ENCODE measurements at regions not wholly inside any gene's neighbourhood (a gene's known extent, or its start where the extent isn't known, plus 50 kb on each side); places are given as distances from the start of the nearest gene placed in this dataset.

DNA sequence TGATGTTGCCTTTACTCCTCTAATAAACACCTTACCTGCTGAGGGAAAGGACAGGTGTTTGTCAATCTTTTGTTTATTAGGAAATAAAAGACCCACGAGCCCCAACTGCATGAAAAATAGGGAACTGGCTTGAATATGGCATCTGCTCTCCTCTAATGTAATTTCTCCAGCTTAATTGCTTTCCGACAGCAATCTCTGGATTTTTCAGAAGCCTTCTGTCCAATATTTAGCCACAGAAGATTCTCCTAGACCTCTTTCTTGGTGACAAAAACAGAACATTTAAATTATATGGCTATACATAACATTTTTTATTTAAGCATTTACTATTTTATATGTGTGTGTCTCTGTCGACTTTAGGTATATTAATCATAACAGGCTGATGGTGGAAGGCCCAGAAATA is 317.4 kb upstream of the ADARB2 start:
- H3K27me3 Mint-ChIP-seq: no peaks in the 10 kb centered on the region
- no peak overlapping the region for H3K27ac Mint-ChIP-seq
- no peak overlapping the region for H3K4me3 Mint-ChIP-seq (ENCODE audit: low read depth)
- TF ChIP-seq, protein P1, sequence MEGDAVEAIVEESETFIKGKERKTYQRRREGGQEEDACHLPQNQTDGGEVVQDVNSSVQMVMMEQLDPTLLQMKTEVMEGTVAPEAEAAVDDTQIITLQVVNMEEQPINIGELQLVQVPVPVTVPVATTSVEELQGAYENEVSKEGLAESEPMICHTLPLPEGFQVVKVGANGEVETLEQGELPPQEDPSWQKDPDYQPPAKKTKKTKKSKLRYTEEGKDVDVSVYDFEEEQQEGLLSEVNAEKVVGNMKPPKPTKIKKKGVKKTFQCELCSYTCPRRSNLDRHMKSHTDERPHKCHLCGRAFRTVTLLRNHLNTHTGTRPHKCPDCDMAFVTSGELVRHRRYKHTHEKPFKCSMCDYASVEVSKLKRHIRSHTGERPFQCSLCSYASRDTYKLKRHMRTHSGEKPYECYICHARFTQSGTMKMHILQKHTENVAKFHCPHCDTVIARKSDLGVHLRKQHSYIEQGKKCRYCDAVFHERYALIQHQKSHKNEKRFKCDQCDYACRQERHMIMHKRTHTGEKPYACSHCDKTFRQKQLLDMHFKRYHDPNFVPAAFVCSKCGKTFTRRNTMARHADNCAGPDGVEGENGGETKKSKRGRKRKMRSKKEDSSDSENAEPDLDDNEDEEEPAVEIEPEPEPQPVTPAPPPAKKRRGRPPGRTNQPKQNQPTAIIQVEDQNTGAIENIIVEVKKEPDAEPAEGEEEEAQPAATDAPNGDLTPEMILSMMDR (IDR thresholded peaks at IDR 0.05; ENCODE audit: unreplicated experiment): no peak
- no peaks in the 10 kb centered on the region for H3K36me3 Mint-ChIP-seq (ENCODE audit: insufficient read depth)
- no peak for DNase-seq (ENCODE audit: low spot score, unreplicated experiment)
- H3K9me3 Mint-ChIP-seq (ENCODE audit: low read depth): peaks cover 14% of the 10 kb centered on the region
- peaks cover 6% of the 10 kb centered on the region for H3K4me1 Mint-ChIP-seq (ENCODE audit: low read depth)

DNA sequence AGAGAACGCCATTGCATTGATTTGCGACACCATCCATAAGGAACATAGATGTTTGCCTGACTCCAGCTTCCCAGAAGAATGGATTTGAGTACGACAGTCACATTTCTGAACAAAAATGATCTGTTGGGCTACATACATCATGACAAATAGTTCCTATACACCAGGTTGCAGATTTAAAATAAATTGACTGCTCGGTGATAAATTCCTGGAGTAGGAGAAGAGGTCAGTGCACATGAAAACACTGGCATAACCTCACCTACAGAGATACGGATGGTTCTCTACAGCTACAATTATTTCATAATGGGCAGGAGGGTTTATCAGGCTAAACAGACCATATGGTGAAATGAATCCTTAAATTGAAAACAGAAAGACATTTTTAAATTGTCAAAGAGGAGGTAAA is 316.5 kb upstream of the ADARB2 start:
- no peaks in the 10 kb centered on the region for H3K36me3 Mint-ChIP-seq (ENCODE audit: insufficient read depth)

DNA sequence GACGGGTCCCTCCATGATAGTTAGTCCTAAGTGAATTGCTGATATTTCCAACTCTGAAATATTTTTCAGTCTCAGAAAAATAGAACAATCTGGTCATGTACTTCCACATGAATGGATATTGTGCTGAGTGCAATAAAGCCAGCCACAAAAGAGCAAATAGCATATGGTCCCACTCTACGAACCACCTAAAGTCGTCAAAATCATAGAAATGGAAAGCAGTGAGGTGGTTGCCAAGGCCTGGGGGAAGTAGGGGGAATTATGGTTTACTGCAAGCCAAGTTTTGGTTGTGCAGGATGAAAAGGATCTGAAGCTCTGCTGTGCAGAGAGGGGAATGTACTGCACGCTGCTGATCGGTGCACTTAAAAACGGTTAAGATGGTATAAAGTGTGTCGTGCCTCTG is 313.8 kb upstream of the ADARB2 start:
- no peaks in the 10 kb centered on the region for H3K36me3 Mint-ChIP-seq (ENCODE audit: insufficient read depth)
- TF ChIP-seq, protein P1 (IDR thresholded peaks at IDR 0.05; ENCODE audit: unreplicated experiment): no peak

More for the DNA sequence above, 316.5 kb upstream of the ADARB2 start:
- no peak for DNase-seq (ENCODE audit: low spot score, unreplicated experiment)
- Mint-ChIP-seq H3K27me3 (no peaks in the 10 kb centered on the region), H3K9me3 (ENCODE audit: low read depth) (peaks cover 14% of the 10 kb centered on the region), H3K4me3 (ENCODE audit: low read depth) (no peak overlapping the region), H3K27ac (no peak overlapping the region), H3K4me1 (ENCODE audit: low read depth) (peaks cover 4% of the 10 kb centered on the region)
- TF ChIP-seq, protein P1 (IDR thresholded peaks at IDR 0.05; ENCODE audit: unreplicated experiment): no peak

DNA sequence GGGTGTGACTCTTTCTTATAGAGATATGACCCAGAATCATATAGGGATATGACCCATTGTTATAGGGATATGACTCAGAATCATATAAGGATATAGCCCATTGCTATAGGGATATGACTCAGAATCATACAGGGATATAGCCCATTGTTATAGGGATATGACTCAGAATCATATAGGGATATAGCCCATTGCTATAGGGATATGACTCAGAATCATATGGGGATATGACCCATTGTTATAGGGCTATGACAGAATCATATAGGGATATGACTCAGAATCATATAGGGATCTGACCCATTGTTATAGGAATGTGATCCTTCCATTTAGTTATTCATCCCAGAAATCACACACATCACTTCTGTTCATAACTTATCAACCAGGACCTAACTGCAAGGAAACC is 312.2 kb upstream of the ADARB2 start:
- no peak overlapping the region for H3K4me3 Mint-ChIP-seq (ENCODE audit: low read depth)
- TF ChIP-seq, protein P1 (IDR thresholded peaks at IDR 0.05; ENCODE audit: unreplicated experiment): no peak
- no peaks in the 10 kb centered on the region for H3K27me3 Mint-ChIP-seq

More for the DNA sequence above, 313.8 kb upstream of the ADARB2 start:
- Mint-ChIP-seq H3K4me1 (ENCODE audit: low read depth) (peaks cover 3% of the 10 kb centered on the region), H3K27ac (no peak overlapping the region), H3K4me3 (ENCODE audit: low read depth) (no peak overlapping the region), H3K27me3 (no peaks in the 10 kb centered on the region), H3K9me3 (ENCODE audit: low read depth) (peaks cover 18% of the 10 kb centered on the region)
- DNase-seq (ENCODE audit: low spot score, unreplicated experiment): no peak

DNA sequence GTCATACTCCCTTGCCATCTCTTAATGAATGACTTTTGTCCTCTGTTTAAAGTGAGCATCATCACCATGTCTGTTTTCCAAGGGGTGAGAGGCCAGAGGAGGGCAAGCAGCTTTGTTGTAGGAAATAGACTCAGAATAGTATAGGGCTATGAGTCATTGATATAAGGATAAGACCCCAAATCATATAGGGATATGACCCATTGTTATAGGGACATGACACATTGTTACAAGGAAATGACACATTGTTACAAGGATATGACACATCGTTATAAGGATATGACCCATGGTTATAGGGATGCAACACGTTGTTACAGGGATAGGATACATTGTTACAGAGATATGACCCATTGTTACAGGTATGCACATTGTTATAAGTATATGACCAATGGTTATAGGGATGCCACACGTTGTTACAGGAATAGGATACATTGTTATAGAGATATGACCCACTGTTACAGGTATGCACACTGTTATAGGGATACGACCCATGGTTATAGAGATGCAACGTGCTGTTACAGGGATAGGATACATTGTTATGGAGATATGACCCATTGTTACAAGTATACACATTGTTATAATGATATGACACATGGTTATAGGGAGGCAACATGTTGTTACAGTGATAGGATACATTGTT is 311.1 kb upstream of the ADARB2 start:
- no peak for DNase-seq (ENCODE audit: low spot score, unreplicated experiment)
- Mint-ChIP-seq H3K4me1 (ENCODE audit: low read depth) (peaks cover 3% of the 10 kb centered on the region), H3K4me3 (ENCODE audit: low read depth) (no peak overlapping the region), H3K27ac (no peak overlapping the region), H3K36me3 (ENCODE audit: insufficient read depth) (no peaks in the 10 kb centered on the region), H3K27me3 (no peaks in the 10 kb centered on the region), H3K9me3 (ENCODE audit: low read depth) (peaks cover 18% of the 10 kb centered on the region)
- TF ChIP-seq, protein P1 (IDR thresholded peaks at IDR 0.05; ENCODE audit: unreplicated experiment): no peak

More for the DNA sequence above, 312.2 kb upstream of the ADARB2 start:
- Mint-ChIP-seq H3K4me1 (ENCODE audit: low read depth) (peaks cover 3% of the 10 kb centered on the region), H3K9me3 (ENCODE audit: low read depth) (peaks cover 18% of the 10 kb centered on the region), H3K27ac (no peak overlapping the region), H3K36me3 (ENCODE audit: insufficient read depth) (no peaks in the 10 kb centered on the region)
- no peak for DNase-seq (ENCODE audit: low spot score, unreplicated experiment)
